ENCODE measurements at regions not wholly inside any gene's neighbourhood (a gene's known extent, or its start where the extent isn't known, plus 50 kb on each side); places are given as distances from the start of the nearest gene placed in this dataset.
"Not testable (repeated sequence)": the region's sequence is repeated elsewhere in the genome, so short reads cannot be mapped to it uniquely, and the experiment has no call there.

- H3K36me3 ChIP-seq; H3K9me3 ChIP-seq; H3K27ac ChIP-seq; ATAC-seq; intact Hi-C loops (cut with DNase I); H3K27me3 ChIP-seq; H3K4me3 ChIP-seq; H3K4me1 ChIP-seq: not testable (repeated sequence)
- peak in 1 of 4 donors; percentile 41 for DNase-seq
Observed at GRCh38 chr5:69907941-69908340, 117.1 kb upstream of the SERF1B start.

- H3K27me3 ChIP-seq; ATAC-seq; H3K27ac ChIP-seq; H3K4me3 ChIP-seq; H3K36me3 ChIP-seq; H3K4me1 ChIP-seq; H3K9me3 ChIP-seq; intact Hi-C loops (cut with DNase I): not testable (repeated sequence)
- peak in 1 of 4 donors; percentile 28 for DNase-seq
Observed at GRCh38 chr5:69913771-69914170, 111.3 kb upstream of the SERF1B start.

Data from left lung (tissue), 4 donors.